Mucosa of rectum (tissue), 2 donors: ENCODE measurements at regions not wholly inside any gene's neighbourhood (a gene's known extent, or its start where the extent isn't known, plus 50 kb on each side); places are given as distances from the start of the nearest gene placed in this dataset.

ENCODE experiments used
- H3K27ac ChIP-seq, 2 donors: one replicate each; pipeline ENCODE4 v1.7.0; 2013; ENCODE audit warnings: inconsistent platforms in 2 of 2, low read depth in 2 of 2, low read length in 2 of 2
- H3K27me3 ChIP-seq, 2 donors: one replicate each; pipeline ENCODE4 v1.7.0; 2013; ENCODE audit warnings: low read length in 2 of 2; ENCODE audit not compliant: control insufficient read depth in 2 of 2, insufficient read depth in 2 of 2
- H3K36me3 ChIP-seq, 2 donors: one replicate each; pipeline ENCODE4 v1.7.0; 2013; ENCODE audit warnings: low read length in 2 of 2; ENCODE audit not compliant: control insufficient read depth in 2 of 2, insufficient read depth in 2 of 2
- H3K4me1 ChIP-seq, 2 donors: one replicate each; pipeline ENCODE4 v1.7.0; 2013; ENCODE audit warnings: low read length in 2 of 2, mild to moderate bottlenecking in 1 of 2; ENCODE audit not compliant: control insufficient read depth in 2 of 2, insufficient read depth in 2 of 2
- H3K4me3 ChIP-seq, 2 donors: one replicate each; pipeline ENCODE4 v1.7.0; 2013; ENCODE audit warnings: low read length in 2 of 2
- H3K9ac ChIP-seq, 2 donors: one replicate each; pipeline ENCODE4 v1.7.0; 2013; ENCODE audit warnings: low read length in 2 of 2, low read depth in 1 of 2, mild to moderate bottlenecking in 1 of 2
- H3K9me3 ChIP-seq, 2 donors: one replicate each; pipeline ENCODE4 v1.7.0; 2013; ENCODE audit warnings: low read length in 2 of 2; ENCODE audit not compliant: control insufficient read depth in 2 of 2
- donor health status: healthy.
- donor health status: Normal muscosa, but diverticular disease.

DNA sequence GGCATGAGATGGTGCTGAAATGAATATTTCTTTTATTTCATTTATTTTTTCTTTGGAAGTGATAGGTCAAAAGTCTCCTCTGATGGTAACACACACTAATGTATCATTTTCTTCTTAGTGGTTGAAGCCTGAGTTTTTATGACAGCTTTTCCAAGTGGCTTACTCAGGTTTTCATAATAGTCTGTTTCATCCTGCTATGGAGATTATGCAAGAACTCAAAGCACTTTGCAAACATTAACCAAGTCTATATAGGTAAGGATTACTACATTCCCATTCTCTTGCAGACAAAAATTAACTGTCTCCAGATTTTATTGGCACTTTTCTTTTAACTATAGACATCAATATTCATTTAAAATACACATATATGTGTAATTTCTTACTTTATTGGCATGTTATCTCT is 572.6 kb upstream of the GCFC2 start:
- Histone ChIP-seq H3K36me3 (no peaks in the 10 kb centered on the region), H3K4me3 (no peak overlapping the region), H3K9me3 (no peaks in the 10 kb centered on the region), H3K9ac (no peak overlapping the region), H3K27ac (no peak overlapping the region), H3K27me3 (no peaks in the 10 kb centered on the region), H3K4me1 (no peaks in the 10 kb centered on the region)

DNA sequence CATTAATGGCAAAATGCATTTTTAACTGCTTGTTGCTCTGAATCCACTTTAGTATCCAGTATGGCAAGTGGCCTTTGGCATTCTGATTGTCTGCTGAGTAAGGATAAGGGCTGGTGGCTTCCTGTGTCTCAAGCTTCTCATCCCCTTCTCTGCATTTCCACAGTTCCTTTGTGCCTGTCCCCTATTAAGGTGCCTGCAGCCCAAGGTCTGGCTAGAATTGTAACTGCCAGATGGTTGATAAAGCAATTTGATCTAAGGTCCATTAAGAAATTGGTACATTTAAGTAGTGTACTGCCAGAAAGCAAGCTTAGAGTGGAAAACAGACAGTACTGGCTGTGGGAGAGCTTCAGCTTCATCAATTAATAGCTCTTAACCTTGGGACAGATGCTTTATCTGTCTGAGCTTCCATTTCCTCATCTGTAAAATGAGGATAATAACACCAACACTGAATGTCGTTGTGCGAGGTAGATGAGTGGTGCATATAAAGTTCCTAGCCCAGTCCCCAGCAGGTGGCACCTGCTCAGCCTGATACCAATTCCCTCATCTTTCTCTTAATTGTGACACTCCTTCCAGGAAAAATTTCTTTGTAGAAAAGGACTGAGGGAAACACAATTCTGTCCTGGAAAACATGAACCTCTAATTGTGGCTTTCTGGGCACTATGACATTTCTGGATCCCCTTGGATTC is 570.6 kb upstream of the GCFC2 start:
- no peaks in the 10 kb centered on the region for H3K9me3 ChIP-seq
- no peak overlapping the region for H3K4me3 ChIP-seq
- H3K27me3 ChIP-seq, result no peaks in the 10 kb centered on the region
- no peak overlapping the region for H3K9ac ChIP-seq
- H3K4me1 ChIP-seq, result no peaks in the 10 kb centered on the region
- H3K36me3 ChIP-seq, result no peaks in the 10 kb centered on the region
- H3K27ac ChIP-seq, result no peak overlapping the region

DNA sequence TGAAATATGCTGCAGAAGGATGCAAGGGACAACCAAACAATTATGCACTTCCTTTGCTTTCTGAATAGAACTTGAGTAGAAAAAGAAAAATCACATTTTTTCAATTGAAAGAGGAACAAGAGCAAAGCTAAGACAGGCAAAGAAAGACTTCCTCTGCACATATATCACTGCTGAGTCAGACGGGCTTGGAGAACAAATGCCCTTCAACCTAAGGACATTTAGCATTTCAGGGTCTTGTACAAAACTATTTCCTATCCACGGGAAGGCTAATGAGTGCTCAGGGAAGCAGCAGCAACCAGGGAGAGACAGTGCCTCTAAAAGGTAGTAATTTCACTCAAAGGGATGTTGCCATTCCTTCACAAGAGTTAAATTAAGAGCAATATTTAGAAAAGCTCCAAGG is 570.0 kb upstream of the GCFC2 start:
- H3K27ac ChIP-seq, result no peak overlapping the region
- H3K4me3 ChIP-seq, result no peak overlapping the region
- H3K27me3 ChIP-seq, result no peaks in the 10 kb centered on the region
- no peaks in the 10 kb centered on the region for H3K4me1 ChIP-seq
- H3K36me3 ChIP-seq, result no peaks in the 10 kb centered on the region
- H3K9me3 ChIP-seq, result no peaks in the 10 kb centered on the region
- no peak overlapping the region for H3K9ac ChIP-seq

DNA sequence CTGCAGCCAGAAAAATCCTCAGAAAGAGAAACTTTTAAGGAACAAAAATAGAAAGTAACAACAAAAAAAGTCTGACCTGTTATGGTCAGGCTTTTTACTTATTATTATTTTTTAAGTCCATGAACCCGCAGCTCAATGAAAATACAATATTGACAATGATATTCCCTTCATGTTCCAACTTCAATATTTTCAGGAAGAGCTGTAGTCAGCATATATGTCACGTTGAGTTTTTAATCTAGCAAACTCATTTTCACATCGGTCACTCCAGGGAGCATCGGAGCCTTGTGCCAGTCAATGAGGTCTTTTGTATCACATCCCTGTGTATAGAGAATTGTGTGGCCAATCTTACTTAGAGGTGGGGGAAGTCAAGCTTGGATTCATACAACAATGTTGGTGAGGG is 568.4 kb upstream of the GCFC2 start:
- Histone ChIP-seq H3K4me3 (no peak overlapping the region), H3K9ac (no peak overlapping the region), H3K9me3 (no peaks in the 10 kb centered on the region), H3K27me3 (no peaks in the 10 kb centered on the region), H3K27ac (no peak overlapping the region), H3K4me1 (no peaks in the 10 kb centered on the region), H3K36me3 (no peaks in the 10 kb centered on the region)

DNA sequence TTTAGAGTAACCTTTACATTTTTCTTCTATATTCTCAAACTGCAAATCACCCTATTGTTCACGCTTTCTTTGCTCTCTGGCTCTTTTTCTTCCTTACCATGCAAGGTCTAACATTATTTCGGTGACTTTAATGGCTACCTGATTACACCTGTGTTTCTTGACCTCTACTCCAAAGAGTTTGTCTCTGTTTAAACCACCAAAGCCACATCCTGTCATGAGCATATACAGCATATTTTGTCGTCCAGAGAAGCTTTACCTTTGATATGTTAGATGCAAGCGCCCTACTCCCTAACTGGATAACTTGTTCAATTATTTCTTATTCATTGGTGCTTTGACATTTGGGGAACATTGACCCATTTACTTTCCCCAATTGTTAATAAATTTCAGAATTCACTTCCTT is 565.1 kb upstream of the GCFC2 start:
- no peaks in the 10 kb centered on the region for H3K36me3 ChIP-seq
- H3K4me1 ChIP-seq, result no peaks in the 10 kb centered on the region

DNA sequence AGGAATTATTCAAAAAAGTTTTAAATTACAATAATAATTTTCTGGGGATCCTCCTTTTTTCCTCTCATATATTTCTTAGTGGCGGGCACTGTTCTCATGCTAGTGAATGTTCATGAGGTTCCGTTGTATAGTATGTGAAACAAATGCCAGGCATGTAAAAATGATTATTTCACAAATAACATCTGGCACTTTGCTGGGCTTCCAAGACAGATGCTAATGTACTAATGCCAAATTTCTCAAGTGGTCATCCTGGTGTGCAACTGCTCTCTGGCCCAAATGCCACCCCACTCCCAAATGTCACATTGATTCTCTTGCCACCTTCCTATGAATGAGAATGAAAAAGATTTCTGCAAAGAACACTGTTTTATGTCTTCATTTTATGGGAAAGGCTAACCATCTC is 564.0 kb upstream of the GCFC2 start:
- no peak overlapping the region for H3K9ac ChIP-seq
- no peak overlapping the region for H3K27ac ChIP-seq
- H3K36me3 ChIP-seq, result no peaks in the 10 kb centered on the region
- H3K27me3 ChIP-seq, result no peaks in the 10 kb centered on the region
- no peaks in the 10 kb centered on the region for H3K4me1 ChIP-seq
- no peaks in the 10 kb centered on the region for H3K9me3 ChIP-seq
- no peak overlapping the region for H3K4me3 ChIP-seq

More for the DNA sequence above, 565.1 kb upstream of the GCFC2 start:
- Histone ChIP-seq H3K4me3 (no peak overlapping the region), H3K9me3 (no peaks in the 10 kb centered on the region), H3K9ac (no peak overlapping the region), H3K27me3 (no peaks in the 10 kb centered on the region), H3K27ac (no peak overlapping the region)

DNA sequence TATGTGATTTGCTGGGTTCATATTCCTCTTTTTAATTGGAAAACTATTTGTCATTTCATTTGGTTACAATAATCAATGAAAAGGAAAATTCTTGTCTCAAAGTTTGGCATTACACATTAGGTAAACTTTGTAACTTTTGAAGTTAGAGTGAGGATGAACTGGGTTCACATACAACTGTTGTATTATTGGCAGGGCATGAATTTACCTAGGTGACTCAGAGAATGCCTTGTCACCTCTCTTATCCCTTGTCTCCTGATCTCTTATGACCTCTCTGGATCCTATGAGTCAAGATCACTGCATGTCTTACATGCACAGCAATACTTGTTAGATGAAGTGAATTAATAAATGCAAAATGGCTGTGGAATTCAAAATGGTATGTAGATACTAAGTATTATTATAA is 563.4 kb upstream of the GCFC2 start:
- H3K36me3 ChIP-seq, result no peaks in the 10 kb centered on the region

DNA sequence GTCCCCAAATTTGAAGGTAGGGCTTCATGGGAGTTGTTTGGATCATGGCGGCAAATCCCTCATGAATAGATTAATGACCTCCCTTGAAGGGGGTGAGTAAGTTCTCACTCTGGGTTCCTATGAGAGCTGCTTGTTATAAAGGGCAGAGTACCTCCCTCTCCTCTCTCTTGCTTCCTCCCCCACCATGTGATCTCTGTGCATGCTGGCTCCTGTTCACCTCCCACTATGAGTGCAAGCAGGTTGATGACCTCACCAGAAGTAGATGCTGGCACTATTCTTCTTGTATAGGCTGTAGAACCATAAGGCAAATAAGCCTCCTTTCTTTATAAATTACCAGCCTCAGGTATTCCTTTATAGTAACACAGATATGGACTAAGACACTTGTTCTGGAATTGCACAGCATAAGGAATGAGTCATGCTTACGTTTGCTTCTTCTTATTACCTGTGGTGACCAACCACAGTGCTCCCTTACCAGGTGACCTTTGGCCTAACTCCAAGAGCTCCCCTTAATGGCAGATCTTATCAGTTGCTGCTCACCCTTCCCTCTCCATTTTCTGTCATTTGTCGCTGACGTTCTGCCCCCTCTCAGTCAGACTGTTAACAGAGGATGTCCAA is 559.5 kb upstream of the GCFC2 start:
- no peaks in the 10 kb centered on the region for H3K36me3 ChIP-seq
- H3K9me3 ChIP-seq, result no peaks in the 10 kb centered on the region
- H3K27ac ChIP-seq, result no peak overlapping the region
- H3K27me3 ChIP-seq, result no peaks in the 10 kb centered on the region
- no peak overlapping the region for H3K9ac ChIP-seq
- H3K4me1 ChIP-seq, result no peaks in the 10 kb centered on the region
- H3K4me3 ChIP-seq, result no peak overlapping the region

More for the DNA sequence above, 563.4 kb upstream of the GCFC2 start:
- Histone ChIP-seq H3K27me3 (no peaks in the 10 kb centered on the region), H3K4me1 (no peaks in the 10 kb centered on the region), H3K9ac (no peak overlapping the region), H3K27ac (no peak overlapping the region), H3K9me3 (no peaks in the 10 kb centered on the region), H3K4me3 (no peak overlapping the region)

DNA sequence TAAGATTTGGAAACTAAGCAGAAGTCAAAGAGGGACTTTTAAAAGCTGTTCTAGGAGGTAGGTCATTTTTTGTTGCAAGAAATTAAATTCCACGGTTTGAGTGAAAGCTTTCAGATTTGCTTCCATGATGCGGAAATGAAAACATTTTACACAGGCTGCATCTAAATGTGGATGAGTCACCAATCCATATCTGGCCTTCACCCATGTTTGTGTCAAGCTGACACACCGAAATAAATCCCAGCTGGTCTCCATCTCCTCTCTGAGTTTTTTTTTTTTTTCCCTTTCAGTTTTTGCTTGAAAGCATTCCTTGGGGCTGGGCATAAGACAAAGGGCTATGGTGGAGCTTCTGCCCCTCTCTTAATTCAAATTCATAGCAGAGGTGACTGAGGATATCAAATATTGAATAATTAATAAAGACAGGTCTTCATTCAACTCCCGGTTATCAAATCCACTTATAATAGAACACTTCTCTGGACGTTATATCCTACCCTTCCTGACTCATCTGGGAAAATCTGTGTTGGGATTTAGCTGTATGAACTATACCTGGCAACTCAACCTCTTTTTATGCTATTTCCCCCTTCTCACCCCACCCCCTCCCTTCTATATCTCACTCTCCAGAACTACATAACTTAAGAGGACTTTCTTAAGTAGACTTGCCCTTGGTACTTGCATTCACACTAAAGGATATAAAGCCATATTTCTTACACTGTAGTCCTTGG is 558.3 kb upstream of the GCFC2 start:
- no peaks in the 10 kb centered on the region for H3K36me3 ChIP-seq
- no peak overlapping the region for H3K9ac ChIP-seq
- H3K4me3 ChIP-seq, result no peak overlapping the region
- no peak overlapping the region for H3K27ac ChIP-seq
- H3K9me3 ChIP-seq, result no peaks in the 10 kb centered on the region
- H3K27me3 ChIP-seq, result no peaks in the 10 kb centered on the region
- no peaks in the 10 kb centered on the region for H3K4me1 ChIP-seq

DNA sequence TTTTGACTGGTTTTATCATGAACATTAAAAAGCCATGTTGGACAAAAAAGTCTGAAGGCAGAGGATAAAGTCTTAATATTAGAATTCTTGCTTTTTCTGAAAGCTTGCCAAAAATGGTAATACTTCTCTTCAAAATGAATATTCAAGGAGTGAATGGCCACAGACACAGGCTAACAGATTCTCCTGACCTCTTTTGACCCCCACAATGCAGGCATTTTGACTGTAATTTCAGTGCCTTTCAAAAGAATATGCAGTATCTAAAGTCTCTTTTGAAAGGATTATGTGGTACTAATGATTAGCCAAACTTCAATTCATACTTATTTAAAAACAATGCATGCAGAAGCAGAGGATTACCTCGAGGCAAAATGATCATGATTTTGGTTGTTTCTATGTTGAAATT is 557.8 kb upstream of the GCFC2 start:
- no peaks in the 10 kb centered on the region for H3K4me1 ChIP-seq

More for the DNA sequence above, 557.8 kb upstream of the GCFC2 start:
- Histone ChIP-seq H3K27ac (no peak overlapping the region), H3K9me3 (no peaks in the 10 kb centered on the region), H3K9ac (no peak overlapping the region), H3K27me3 (no peaks in the 10 kb centered on the region), H3K4me3 (no peak overlapping the region), H3K36me3 (no peaks in the 10 kb centered on the region)
